Neuronal stem cell (in vitro differentiated cells): ENCODE measurements at regions not wholly inside any gene's neighbourhood (a gene's known extent, or its start where the extent isn't known, plus 50 kb on each side); places are given as distances from the start of the nearest gene placed in this dataset.

Experiments used
- DNase-seq: peaks from one replicate; pipeline ENCODE4 v3.0.0-alpha.2; 2013; ENCODE audit warnings: low spot score
- H2AFZ ChIP-seq: one replicate; pipeline ENCODE4 v1.6.1; 2013; ENCODE audit warnings: mild to moderate bottlenecking, low read length, inconsistent platforms
- H2AK5ac ChIP-seq: 2 replicates; pipeline ENCODE4 v1.6.1; 2013; ENCODE audit warnings: low read depth, mild to moderate bottlenecking, inconsistent platforms, low read length, moderate library complexity, mixed read lengths
- H2BK120ac ChIP-seq: 2 replicates; pipeline ENCODE4 v1.6.1; 2013; ENCODE audit warnings: low read depth, mild to moderate bottlenecking, inconsistent platforms, low read length, moderate library complexity, mixed read lengths
- H2BK12ac ChIP-seq: one replicate; pipeline ENCODE4 v1.6.1; 2013; ENCODE audit warnings: low read length, inconsistent platforms
- H2BK15ac ChIP-seq: 2 replicates; pipeline ENCODE4 v1.6.1; 2013; ENCODE audit warnings: mild to moderate bottlenecking, low read length, inconsistent platforms, mixed read lengths
- H2BK5ac ChIP-seq: one replicate; pipeline ENCODE4 v1.6.1; 2013; ENCODE audit warnings: inconsistent platforms, mild to moderate bottlenecking, low read length, moderate library complexity
- H3K14ac ChIP-seq: one replicate; pipeline ENCODE4 v1.6.1; 2013; ENCODE audit warnings: low read length, inconsistent platforms
- H3K18ac ChIP-seq: 2 replicates; pipeline ENCODE4 v1.6.1; 2013; ENCODE audit warnings: low read length, inconsistent platforms
- H3K23ac ChIP-seq: 2 replicates; pipeline ENCODE4 v1.6.1; 2013; ENCODE audit warnings: low read depth, mild to moderate bottlenecking, mixed read lengths, low read length, inconsistent platforms; ENCODE audit not compliant: poor library complexity
- H3K27ac ChIP-seq: replicated peaks from 3 replicates; pipeline ENCODE4 v1.5.1; 2013; ENCODE audit warnings: low read length, inconsistent platforms
- H3K27me3 ChIP-seq, 3 experiments: 2 replicates each; pipeline ENCODE4 v1.6.1; 2013; ENCODE audit warnings: low read length in 3 of 3, mild to moderate bottlenecking in 2 of 3, inconsistent platforms in 1 of 3, low read depth in 1 of 3, mixed read lengths in 1 of 3, moderate library complexity in 1 of 3; ENCODE audit not compliant: control insufficient read depth in 3 of 3, insufficient read depth in 3 of 3
- H3K36me3 ChIP-seq, 2 donors: replicated peaks in 1 of 2; 2 replicates each; pipeline ENCODE4 v1.6.1; 2013; ENCODE audit warnings: low read length in 2 of 2; ENCODE audit not compliant: control insufficient read depth in 2 of 2, insufficient read depth in 2 of 2
- H3K4ac ChIP-seq: 2 replicates; pipeline ENCODE4 v1.6.1; 2013; ENCODE audit warnings: inconsistent platforms, mild to moderate bottlenecking, low read length, moderate library complexity
- H3K4me1 ChIP-seq, 2 donors: 1 replicate in 1 of 2; 2 replicates in 1 of 2; pipeline ENCODE4 v1.6.1; 2013; ENCODE audit warnings: low read length in 2 of 2, low read depth in 1 of 2; ENCODE audit not compliant: control insufficient read depth in 2 of 2, insufficient read depth in 1 of 2
- H3K4me2 ChIP-seq: one replicate; pipeline ENCODE4 v1.6.1; 2013; ENCODE audit warnings: mild to moderate bottlenecking, low read length, inconsistent platforms; ENCODE audit not compliant: insufficient read depth, poor library complexity, severe bottlenecking
- H3K4me3 ChIP-seq, 2 donors: 2 replicates each; pipeline ENCODE4 v1.5.1; 2013; ENCODE audit warnings: low read length in 2 of 2, mild to moderate bottlenecking in 2 of 2, inconsistent platforms in 1 of 2, moderate library complexity in 1 of 2
- H3K79me1 ChIP-seq: one replicate; pipeline ENCODE4 v1.6.1; 2013; ENCODE audit warnings: low read depth, mild to moderate bottlenecking, inconsistent platforms, low read length, moderate library complexity
- H3K9ac ChIP-seq: one replicate; pipeline ENCODE4 v1.6.1; 2013; ENCODE audit warnings: mild to moderate bottlenecking, low read depth, low read length, inconsistent platforms; ENCODE audit not compliant: poor library complexity
- H3K9me3 ChIP-seq, 2 donors: replicated peaks in 1 of 2; 2 replicates each; pipeline versions ENCODE3 to v1.6.1; 2013; ENCODE audit warnings: low read length in 2 of 2, mild to moderate bottlenecking in 2 of 2, inconsistent platforms in 1 of 2, low read depth in 1 of 2, mixed read lengths in 1 of 2, moderate library complexity in 1 of 2; ENCODE audit not compliant: control insufficient read depth in 2 of 2, insufficient read depth in 1 of 2
- H4K8ac ChIP-seq: one replicate; pipeline ENCODE4 v1.6.1; 2013; ENCODE audit warnings: low read depth, mild to moderate bottlenecking, inconsistent platforms, low read length, moderate library complexity
- H4K91ac ChIP-seq: one replicate; pipeline ENCODE4 v1.6.1; 2013; ENCODE audit warnings: low read length, low read depth, mild to moderate bottlenecking, inconsistent platforms; ENCODE audit not compliant: poor library complexity
- WGBS, 2 donors: extraction: QIAGEN DNeasy Blood & Tissue Kit; methylation state at CpG; one replicate each; pipeline ENCODE4 v1.1.7; 2013; ENCODE audit warnings: missing lambda C conversion rate in 2 of 2, mixed read lengths in 1 of 2; ENCODE audit not compliant: insufficient read length in 2 of 2, insufficient replicate concordance in 1 of 2; ENCODE audit errors: extremely low coverage in 2 of 2; 5-methylcytosine and 5-hydroxymethylcytosine counted together

DNA sequence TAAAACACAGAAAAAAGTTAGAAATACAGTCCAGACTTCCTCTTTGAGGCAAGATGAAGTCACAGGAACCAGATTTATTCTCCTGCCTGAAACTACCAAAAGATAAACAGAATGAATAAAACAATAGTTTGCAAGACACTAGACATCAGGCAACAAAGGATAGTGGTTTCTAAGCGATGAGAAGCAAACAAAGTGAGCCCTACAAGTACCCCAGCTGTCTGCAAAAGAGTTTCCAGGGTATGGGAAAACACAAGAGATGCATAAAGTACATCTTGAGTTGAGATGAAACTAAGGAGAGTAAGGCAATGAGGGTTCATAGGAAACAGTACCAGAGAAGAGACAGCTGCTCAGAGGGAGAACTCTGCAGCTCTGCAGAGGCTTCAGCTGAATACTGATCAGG is 83.3 kb upstream of the COL24A1 start:
- Histone ChIP-seq H3K4ac (no peak overlapping the region), H4K8ac (no peak overlapping the region), H2BK5ac (no peak overlapping the region), H2AFZ (no peak overlapping the region), H3K4me2 (no peak overlapping the region), H3K9ac (no peak overlapping the region), H3K4me1 (peaks cover 0 to 2% of the 10 kb centered on the region in 2 donors), H3K27ac (no peak overlapping the region), H3K9me3 (no peaks in the 10 kb centered on the region), H2BK12ac (no peak overlapping the region), H3K23ac (no peak overlapping the region), H2BK15ac (no peak overlapping the region), H4K91ac (no peak overlapping the region), H3K27me3 (no peaks in the 10 kb centered on the region), H3K14ac (no peak overlapping the region), H3K79me1 (no peaks in the 10 kb centered on the region), H2AK5ac (no peak overlapping the region), H3K18ac (no peak overlapping the region), H3K4me3 (no peak overlapping the region), H3K36me3 (no peaks in the 10 kb centered on the region), H2BK120ac (no peak overlapping the region)
- WGBS, 2 donors = no CpG with 5 or more reads among the region's 1 CpG
- DNase-seq = no peak

GRCh38 chr1:86239490-86239889 is 82.9 kb upstream of the COL24A1 start:
- Histone ChIP-seq H2BK12ac (no peak overlapping the region), H3K27me3 (no peaks in the 10 kb centered on the region), H3K9ac (no peak overlapping the region), H2BK15ac (no peak overlapping the region), H4K8ac (no peak overlapping the region), H3K4me2 (no peak overlapping the region), H3K4ac (no peak overlapping the region), H2AK5ac (no peak overlapping the region), H3K23ac (no peak overlapping the region), H3K18ac (no peak overlapping the region), H4K91ac (no peak overlapping the region), H3K36me3 (no peaks in the 10 kb centered on the region), H3K9me3 (no peaks in the 10 kb centered on the region), H3K4me1 (peaks cover 0 to 2% of the 10 kb centered on the region in 2 donors), H2BK5ac (no peak overlapping the region), H2BK120ac (no peak overlapping the region), H3K4me3 (no peak overlapping the region), H3K79me1 (no peaks in the 10 kb centered on the region), H3K14ac (no peak overlapping the region), H3K27ac (no peak overlapping the region), H2AFZ (no peak overlapping the region)
- DNase-seq = no peak

- WGBS, 2 donors = no CpG with 5 or more reads among the region's 2 CpGs
- Histone ChIP-seq H2AK5ac (no peak overlapping the region), H2BK120ac (no peak overlapping the region)
Measured at GRCh38 chr1:86238226-86238625, 81.7 kb upstream of the COL24A1 start.

GRCh38 chr1:86235852-86236251 is 79.3 kb upstream of the COL24A1 start:
- Histone ChIP-seq H2AK5ac (no peak overlapping the region), H4K91ac (no peak overlapping the region), H3K18ac (no peak overlapping the region), H2BK15ac (no peak overlapping the region), H3K27me3 (no peaks in the 10 kb centered on the region), H3K79me1 (no peaks in the 10 kb centered on the region), H3K4me3 (no peak overlapping the region), H2BK120ac (no peak overlapping the region), H2AFZ (no peak overlapping the region), H3K9me3 (no peaks in the 10 kb centered on the region), H3K23ac (no peak overlapping the region), H3K27ac (no peak overlapping the region), H4K8ac (no peak overlapping the region), H3K36me3 (no peaks in the 10 kb centered on the region), H3K4ac (no peak overlapping the region), H3K14ac (no peak overlapping the region), H3K4me2 (no peak overlapping the region), H3K9ac (no peak overlapping the region), H2BK12ac (no peak overlapping the region), H3K4me1 (peaks cover 0 to 2% of the 10 kb centered on the region in 2 donors), H2BK5ac (no peak overlapping the region)
- no CpG with 5 or more reads among the region's 3 CpGs for whole genome bisulfite sequencing, 2 donors
- DNase-seq = no peak

More at GRCh38 chr1:86238226-86238625, 81.7 kb upstream of the COL24A1 start:
- H3K27ac ChIP-seq = no peak overlapping the region
- H2BK5ac ChIP-seq = no peak overlapping the region
- H3K9ac ChIP-seq = no peak overlapping the region
- H3K4me2 ChIP-seq = no peak overlapping the region
- no peak overlapping the region for H4K91ac ChIP-seq
- H3K79me1 ChIP-seq = no peaks in the 10 kb centered on the region
- no peak overlapping the region for H2AFZ ChIP-seq
- H3K18ac ChIP-seq = no peak overlapping the region
- no peak overlapping the region for H3K4ac ChIP-seq
- peaks cover 0 to 2% of the 10 kb centered on the region in 2 donors for H3K4me1 ChIP-seq
- H2BK12ac ChIP-seq = no peak overlapping the region
- H3K14ac ChIP-seq = no peak overlapping the region
- no peaks in the 10 kb centered on the region for H3K9me3 ChIP-seq
- H3K36me3 ChIP-seq = no peaks in the 10 kb centered on the region
- H3K27me3 ChIP-seq = no peaks in the 10 kb centered on the region
- H3K23ac ChIP-seq = no peak overlapping the region
- no peak overlapping the region for H3K4me3 ChIP-seq
- no peak for DNase-seq
- no peak overlapping the region for H4K8ac ChIP-seq
- H2BK15ac ChIP-seq = no peak overlapping the region
